Aorta (tissue), 5 donors: ENCODE measurements at regions not wholly inside any gene's neighbourhood (a gene's known extent, or its start where the extent isn't known, plus 50 kb on each side); places are given as distances from the start of the nearest gene placed in this dataset.

Experiments
- ATAC-seq: fragments of 200-7000 bp; cut with Tn5 transposase; one replicate; pipeline ENCODE4 v1.9.1; 2022; ENCODE audit warnings: moderate library complexity; ENCODE audit not compliant: low FRiP score
- DNase-seq, 2 donors: peaks; one replicate each; pipeline ENCODE4 v3.0.0-alpha.2; 2020
- H3K27ac ChIP-seq, 2 donors: one replicate each; pipeline ENCODE4 v1.5.1; 2013; ENCODE audit warnings: low read length in 2 of 2, mild to moderate bottlenecking in 2 of 2, moderate library complexity in 2 of 2, control low read depth in 1 of 2, inconsistent platforms in 1 of 2, low read depth in 1 of 2
- H3K27me3 ChIP-seq, 2 donors: one replicate each; pipeline ENCODE4 v1.6.1; 2013; ENCODE audit warnings: control low read depth in 1 of 2, low read length in 1 of 2, mild to moderate bottlenecking in 1 of 2, moderate library complexity in 1 of 2; ENCODE audit not compliant: insufficient read depth in 2 of 2, control insufficient read depth in 1 of 2
- H3K36me3 ChIP-seq, 2 donors: one replicate each; pipeline ENCODE4 v1.6.1; 2013; ENCODE audit warnings: control low read depth in 1 of 2, low read length in 1 of 2, mild to moderate bottlenecking in 1 of 2; ENCODE audit not compliant: insufficient read depth in 2 of 2, control insufficient read depth in 1 of 2
- H3K4me1 ChIP-seq, 2 donors: one replicate each; pipeline ENCODE4 v1.6.1; 2013; ENCODE audit warnings: low read length in 2 of 2, control low read depth in 1 of 2, mild to moderate bottlenecking in 1 of 2, moderate library complexity in 1 of 2; ENCODE audit not compliant: insufficient read depth in 2 of 2, control insufficient read depth in 1 of 2
- H3K4me3 ChIP-seq, 2 donors: one replicate each; pipeline ENCODE4 v1.5.1; 2013; ENCODE audit warnings: low read length in 2 of 2, control low read depth in 1 of 2, mild to moderate bottlenecking in 1 of 2
- H3K9me3 ChIP-seq: one replicate; pipeline ENCODE4 v1.6.1; 2013; ENCODE audit warnings: mild to moderate bottlenecking, low read length; ENCODE audit not compliant: control insufficient read depth
- WGBS, 2 donors: extraction: QIAGEN DNeasy Blood & Tissue Kit; methylation state at CpG; one replicate each; pipeline ENCODE4 v1.1.7; 2013; 5-methylcytosine and 5-hydroxymethylcytosine counted together
- intact Hi-C, 2 donors: fragments of 100-400 bp; cut with DNase I; formaldehyde crosslinking; loops; one replicate each; pipeline versions ENCODE4 v1.14.2 to v1.15.0; 2022
- donor health status: healthy with polysubstance abuse.
- donor health status: Bipolar disorder and iron deficiency.
- donor health status: DM: no; HTN: no; CAD: no.
- donor health status: DM: no; HTN: no; CAD: no.
- donor health status: DM: yes; HTN: yes; CAD: no.

DNA sequence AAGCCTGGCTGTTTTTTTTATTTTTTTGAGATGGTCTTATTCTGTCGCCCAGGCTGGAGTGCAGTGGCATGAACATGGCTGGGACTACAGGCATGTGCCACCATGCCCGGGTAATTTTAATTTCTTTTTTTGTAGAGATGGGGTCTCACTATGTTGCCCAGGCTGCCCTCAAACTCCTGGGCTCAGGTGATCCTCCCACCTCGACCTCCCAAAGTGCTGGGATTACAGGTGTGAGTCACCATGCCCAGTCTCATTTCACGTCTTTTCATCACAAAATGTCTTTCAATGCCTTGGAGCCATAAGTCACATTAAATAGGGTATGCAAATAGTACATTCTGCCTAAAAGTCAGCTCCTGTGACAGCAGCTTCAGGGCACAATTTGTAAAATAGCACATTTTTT, 52.8 kb downstream of the SOX2 start:
- intact Hi-C loops: no loop called here
- DNase-seq (no peak), ATAC-seq (no peak)
- no peak overlapping the region for H3K4me3 ChIP-seq
- H3K9me3 ChIP-seq: no peaks in the 10 kb centered on the region
- H3K27ac ChIP-seq: no peak overlapping the region
- H3K36me3 ChIP-seq: no peaks in the 10 kb centered on the region
- H3K27me3 ChIP-seq: no peaks in the 10 kb centered on the region
- 85 to 86% methylated on average over 4 of the region's 4 CpGs for WGBS, 2 donors
- no peaks in the 10 kb centered on the region for H3K4me1 ChIP-seq

DNA sequence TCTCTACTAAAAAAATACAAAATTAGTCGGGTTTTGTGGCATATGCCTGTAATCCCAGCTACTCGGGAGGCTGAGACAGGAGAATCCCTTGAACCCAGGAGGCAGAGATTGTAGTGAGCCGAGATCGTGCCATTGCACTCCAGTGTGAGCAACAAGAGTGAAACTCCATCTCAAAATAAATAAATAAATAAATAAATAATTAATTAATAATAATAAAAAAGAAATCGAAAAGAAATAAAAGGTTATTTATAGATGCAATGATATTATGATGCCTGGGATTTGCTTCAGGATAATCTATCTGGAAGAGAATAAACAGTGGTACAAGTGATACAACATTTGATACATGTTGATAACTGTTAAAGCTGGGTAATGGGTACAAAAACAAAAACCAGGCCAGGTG, 58.6 kb downstream of the SOX2 start:
- Histone ChIP-seq H3K4me3 (no peak overlapping the region), H3K27me3 (no peaks in the 10 kb centered on the region), H3K4me1 (no peaks in the 10 kb centered on the region), H3K36me3 (no peaks in the 10 kb centered on the region), H3K27ac (no peak overlapping the region), H3K9me3 (no peaks in the 10 kb centered on the region)
- 90 to 95% methylated on average over 5 of the region's 5 CpGs for WGBS, 2 donors
- no peak for ATAC-seq
- no peak for DNase-seq
- intact Hi-C loops: no loop called here

DNA sequence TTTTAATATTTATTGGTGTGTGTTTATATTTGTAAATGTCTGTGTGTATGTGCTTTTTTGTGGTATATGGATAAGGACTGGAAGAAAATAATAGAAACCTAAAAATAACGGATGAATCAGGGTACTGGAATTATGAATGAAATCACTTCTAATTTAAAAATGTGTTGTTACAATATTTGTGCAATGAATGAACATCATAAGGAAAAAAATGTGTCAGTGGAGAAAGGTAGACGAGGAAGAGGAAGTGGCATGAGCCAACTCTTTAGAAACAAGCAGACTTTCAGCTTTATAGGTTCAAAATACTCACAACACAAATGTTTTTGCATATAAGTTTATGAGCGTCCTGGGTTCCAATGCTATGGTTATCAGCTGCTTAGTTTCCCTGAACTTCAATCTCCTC, 59.4 kb downstream of the SOX2 start:
- Histone ChIP-seq H3K36me3 (no peaks in the 10 kb centered on the region), H3K9me3 (no peaks in the 10 kb centered on the region), H3K27me3 (no peaks in the 10 kb centered on the region), H3K27ac (no peak overlapping the region), H3K4me1 (no peaks in the 10 kb centered on the region), H3K4me3 (no peak overlapping the region)
- WGBS, 2 donors: 43 to 47% methylated on average over 3 of the region's 3 CpGs
- no peak for DNase-seq
- no peak for ATAC-seq
- intact Hi-C loops: no loop called here

DNA sequence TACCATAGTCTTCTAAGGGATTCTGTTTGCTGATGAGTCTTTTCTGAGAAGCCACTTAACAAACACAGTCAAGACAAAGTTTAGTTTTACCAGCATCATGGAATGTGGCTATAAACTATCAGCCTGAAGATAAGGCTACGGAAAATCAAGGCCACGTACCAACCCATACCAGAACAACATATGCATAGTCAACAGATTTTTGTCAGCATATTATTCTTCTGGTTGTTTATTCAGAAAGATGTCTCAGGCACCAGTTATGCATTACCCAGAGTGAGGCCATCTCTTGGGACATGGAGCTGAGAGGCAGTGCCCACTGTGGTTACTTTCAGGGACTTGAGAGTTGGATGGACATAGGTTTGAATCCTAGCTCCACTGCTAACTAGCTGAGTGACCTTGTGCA, 60.4 kb downstream of the SOX2 start:
- Histone ChIP-seq H3K27ac (no peak overlapping the region), H3K36me3 (no peaks in the 10 kb centered on the region), H3K27me3 (no peaks in the 10 kb centered on the region), H3K9me3 (no peaks in the 10 kb centered on the region), H3K4me3 (no peak overlapping the region), H3K4me1 (no peaks in the 10 kb centered on the region)
- intact Hi-C loops: no loop called here
- no peak for DNase-seq
- WGBS, 2 donors: 26 to 40% methylated on average over 2 of the region's 2 CpGs
- no peak for ATAC-seq

DNA sequence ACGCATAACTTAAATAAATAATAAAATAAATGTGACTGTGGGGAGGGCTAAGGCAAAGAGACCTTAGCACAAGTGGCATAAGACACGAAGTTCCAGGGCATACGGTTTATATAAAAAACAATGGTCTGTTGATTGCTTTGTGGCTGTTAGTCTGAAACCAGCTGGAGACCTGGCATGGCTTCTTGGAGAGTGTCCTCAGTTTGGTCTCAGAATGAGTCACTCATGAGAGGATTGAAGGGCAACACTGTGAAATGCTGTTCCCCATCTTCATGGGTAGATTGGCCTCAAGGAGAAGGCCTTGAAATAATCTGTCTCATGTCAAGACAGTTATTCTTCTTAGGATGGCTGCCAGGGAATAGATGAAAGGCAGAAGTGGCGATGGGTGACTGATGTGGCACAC, 62.2 kb downstream of the SOX2 start:
- 64 to 66% methylated on average over 4 of the region's 4 CpGs for whole genome bisulfite sequencing, 2 donors
- no peak for ATAC-seq

DNA sequence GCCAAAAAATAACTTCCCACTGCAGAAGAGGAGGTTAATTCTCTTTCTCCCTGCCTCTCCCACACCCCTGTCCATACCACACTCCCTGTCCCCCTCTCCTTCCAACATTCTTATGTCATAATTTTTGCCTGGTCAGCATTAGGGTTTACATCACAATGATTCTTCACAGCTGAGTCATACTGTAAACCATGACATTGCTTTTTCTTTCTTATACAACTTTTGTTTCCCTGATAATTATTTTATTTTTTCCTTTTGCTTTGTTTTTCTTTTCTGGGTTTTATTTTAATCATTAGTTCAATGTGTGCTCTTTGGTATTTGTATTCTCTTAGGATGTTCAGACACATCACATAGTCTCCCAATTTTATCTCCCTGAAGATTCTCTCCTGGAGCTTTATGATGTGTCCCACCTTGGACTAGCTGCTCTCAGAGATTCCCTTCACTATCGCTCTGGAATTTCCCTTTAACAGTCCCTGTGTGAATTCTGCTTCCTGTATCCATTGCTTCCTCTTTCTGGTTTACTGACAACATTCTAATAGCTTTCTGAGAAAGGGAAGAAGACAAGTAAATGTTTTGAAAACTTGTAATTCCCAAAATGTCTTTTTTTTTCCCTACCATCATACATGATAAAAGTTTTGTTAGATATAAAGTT, 70.7 kb downstream of the SOX2 start:
- H3K27me3 ChIP-seq: no peaks in the 10 kb centered on the region
- H3K36me3 ChIP-seq: no peaks in the 10 kb centered on the region
- H3K4me1 ChIP-seq: no peaks in the 10 kb centered on the region
- ATAC-seq (no peak), DNase-seq (no peak)
- no peaks in the 10 kb centered on the region for H3K9me3 ChIP-seq
- intact Hi-C loops: no loop called here
- no peak overlapping the region for H3K27ac ChIP-seq
- 7% methylated on average over 1 of the region's 1 CpG for WGBS, 2 donors
- H3K4me3 ChIP-seq: no peak overlapping the region

More for the DNA sequence above, 62.2 kb downstream of the SOX2 start:
- no peak overlapping the region for H3K4me3 ChIP-seq
- intact Hi-C loops: no loop called here
- H3K27ac ChIP-seq: no peak overlapping the region
- H3K4me1 ChIP-seq: no peaks in the 10 kb centered on the region
- H3K9me3 ChIP-seq: no peaks in the 10 kb centered on the region
- no peaks in the 10 kb centered on the region for H3K27me3 ChIP-seq
- DNase-seq: no peak
- H3K36me3 ChIP-seq: no peaks in the 10 kb centered on the region

GRCh38 chr3:181790561-181790960, 78.8 kb downstream of the SOX2 start:
- ATAC-seq (no peak), DNase-seq (no peak)
- intact Hi-C loops: no loop called here
- 14 to 15% methylated on average over 7 of the region's 7 CpGs for WGBS, 2 donors
- H3K4me1 ChIP-seq: no peaks in the 10 kb centered on the region
- H3K27ac ChIP-seq: no peak overlapping the region
- no peaks in the 10 kb centered on the region for H3K9me3 ChIP-seq
- no peaks in the 10 kb centered on the region for H3K36me3 ChIP-seq
- H3K27me3 ChIP-seq: no peaks in the 10 kb centered on the region
- H3K4me3 ChIP-seq: no peak overlapping the region

DNA sequence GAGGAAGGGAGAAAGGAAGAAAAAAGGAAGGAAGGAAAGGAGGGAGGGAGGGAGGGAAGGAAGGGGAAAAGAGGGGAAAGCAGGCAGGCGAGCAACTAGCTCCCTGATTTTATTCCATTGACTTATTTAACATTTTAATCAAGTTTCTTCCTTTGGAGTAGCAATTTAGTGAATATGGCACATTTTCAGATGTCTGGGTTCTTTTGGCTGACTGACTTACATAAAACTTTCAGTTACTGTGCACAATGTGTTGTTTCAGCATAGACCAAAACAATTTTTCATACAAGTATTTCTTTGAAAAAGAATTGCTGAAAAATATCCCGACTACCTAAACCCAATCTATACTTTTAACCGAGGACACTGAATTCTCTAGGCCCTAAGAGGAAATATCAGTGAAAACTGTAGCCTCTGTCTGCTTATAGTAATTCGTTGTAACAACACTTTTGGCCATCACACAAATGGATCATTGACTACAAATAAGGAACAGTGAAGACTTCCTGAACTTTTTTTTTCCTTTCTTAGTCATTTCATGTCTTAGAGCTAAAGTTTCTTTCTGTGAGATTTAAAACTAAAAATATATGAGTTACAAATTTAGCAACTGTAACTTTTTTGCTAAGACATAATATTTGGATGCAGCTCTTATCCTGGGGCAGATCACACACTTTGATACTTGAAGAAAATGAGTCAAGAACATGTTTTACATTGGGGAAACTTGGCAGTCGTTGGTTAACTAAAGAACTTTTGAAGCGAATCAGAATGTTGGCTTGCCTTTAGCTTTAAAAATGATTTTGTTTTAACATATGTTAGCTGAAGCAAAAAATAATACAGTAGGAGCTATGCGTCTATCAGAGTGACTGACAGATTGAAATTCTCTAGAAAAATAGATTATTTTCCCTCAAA, 79.6 kb downstream of the SOX2 start:
- intact Hi-C loops: no loop called here
- no peaks in the 10 kb centered on the region for H3K27me3 ChIP-seq
- H3K9me3 ChIP-seq: no peaks in the 10 kb centered on the region
- ATAC-seq (no peak), DNase-seq (no peak)
- H3K4me3 ChIP-seq: no peak overlapping the region
- H3K36me3 ChIP-seq: no peaks in the 10 kb centered on the region
- WGBS, 2 donors: 7 to 13% methylated on average over 7 of the region's 7 CpGs
- H3K27ac ChIP-seq: no peak overlapping the region
- no peaks in the 10 kb centered on the region for H3K4me1 ChIP-seq

DNA sequence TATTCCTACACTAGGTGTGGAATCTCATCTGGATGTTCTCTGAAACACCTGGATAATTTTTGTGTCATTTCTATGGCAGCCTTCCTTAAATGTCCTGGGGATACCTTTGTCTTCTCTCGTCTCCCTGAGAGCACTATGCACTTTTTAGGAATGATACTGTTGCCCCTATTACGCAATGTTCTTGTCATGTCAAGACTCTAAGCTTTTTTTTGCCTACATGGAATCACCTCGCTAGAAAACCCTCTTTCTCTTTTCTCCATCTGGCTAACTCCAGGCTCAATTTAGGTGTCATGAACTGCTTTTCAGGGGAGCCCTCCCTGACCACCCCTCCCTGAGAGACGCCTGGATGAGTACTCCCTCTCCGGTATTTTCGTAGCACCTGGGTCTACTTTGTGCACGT, 81.3 kb downstream of the SOX2 start:
- H3K27me3 ChIP-seq: no peaks in the 10 kb centered on the region
- 73 to 83% methylated on average over 7 of the region's 7 CpGs for WGBS, 2 donors
- H3K27ac ChIP-seq: no peak overlapping the region
- H3K36me3 ChIP-seq: no peaks in the 10 kb centered on the region
- DNase-seq (no peak), ATAC-seq (no peak)
- intact Hi-C loops: no loop called here
- no peaks in the 10 kb centered on the region for H3K4me1 ChIP-seq
- no peak overlapping the region for H3K4me3 ChIP-seq
- H3K9me3 ChIP-seq: no peaks in the 10 kb centered on the region
